MM.1S (cell line): ENCODE measurements at regions not wholly inside any gene's neighbourhood (a gene's known extent, or its start where the extent isn't known, plus 50 kb on each side); places are given as distances from the start of the nearest gene placed in this dataset.

ENCODE experiments used
- DNase-seq: peaks from one replicate; pipeline ENCODE4 v3.0.0-alpha.2; 2015
- H2AFZ ChIP-seq: fragments of 300-600 bp; sonication (generic); 2 replicates; pipeline ENCODE4 v1.6.0; 2016; ENCODE audit warnings: antibody characterized with exemption, low read length
- H3F3A ChIP-seq: fragments of 300-600 bp; sonication (generic); 2 replicates; pipeline ENCODE4 v1.6.1; 2016; ENCODE audit warnings: mild to moderate bottlenecking, antibody characterized with exemption, low read length, moderate library complexity, mixed read lengths; ENCODE audit not compliant: insufficient read depth
- H3K27ac ChIP-seq: fragments of 300-600 bp; sonication (generic); 2 replicates; pipeline ENCODE4 v1.5.1; 2016; ENCODE audit warnings: mild to moderate bottlenecking, low read length
- H3K27me3 ChIP-seq: fragments of 300-600 bp; sonication (generic); replicated peaks from 2 replicates; pipeline ENCODE4 v1.6.0; 2016; ENCODE audit warnings: low read length; ENCODE audit not compliant: insufficient read depth
- H3K36me3 ChIP-seq: fragments of 300-600 bp; sonication (generic); replicated peaks from 2 replicates; pipeline ENCODE4 v1.6.1; 2016; ENCODE audit warnings: mild to moderate bottlenecking, low read length, mixed read lengths; ENCODE audit not compliant: insufficient read depth
- H3K4me1 ChIP-seq: fragments of 300-600 bp; sonication (generic); 2 replicates; pipeline ENCODE4 v1.6.1; 2016; ENCODE audit warnings: low read length, mixed read lengths
- H3K4me2 ChIP-seq: fragments of 300-600 bp; sonication (generic); 2 replicates; pipeline ENCODE4 v1.6.0; 2016; ENCODE audit warnings: low read depth, low read length
- H3K4me3 ChIP-seq: fragments of 300-600 bp; sonication (generic); 2 replicates; pipeline ENCODE4 v1.5.1; 2016; ENCODE audit warnings: low read length, mixed read lengths
- H3K79me2 ChIP-seq: fragments of 300-600 bp; sonication (generic); 2 replicates; pipeline ENCODE4 v1.6.1; 2016; ENCODE audit warnings: mixed run types, low read length, mixed read lengths
- H3K9ac ChIP-seq: fragments of 300-600 bp; sonication (generic); 2 replicates; pipeline ENCODE4 v1.6.1; 2016; ENCODE audit warnings: low read length, mixed read lengths
- H3K9me2 ChIP-seq: fragments of 300-600 bp; sonication (generic); replicated peaks from 2 replicates; pipeline ENCODE4 v1.6.1; 2016; ENCODE audit warnings: mild to moderate bottlenecking, low read length, mixed read lengths; ENCODE audit not compliant: insufficient read depth
- H3K9me3 ChIP-seq: fragments of 300-600 bp; sonication (generic); replicated peaks from 2 replicates; pipeline ENCODE4 v1.6.1; 2016; ENCODE audit warnings: mild to moderate bottlenecking, low read length, mixed read lengths; ENCODE audit not compliant: insufficient read depth
- H4K20me1 ChIP-seq: fragments of 300-600 bp; sonication (generic); 2 replicates; pipeline ENCODE4 v1.6.1; 2016; ENCODE audit warnings: mild to moderate bottlenecking, low read length, moderate library complexity, mixed read lengths; ENCODE audit not compliant: insufficient read depth
- CTCF ChIP-seq: fragments of 300-600 bp; sonication (generic); IDR thresholded peaks from 2 replicates; pipeline ENCODE4 v1.5.1; 2016; ENCODE audit warnings: antibody characterized with exemption, low read length, mixed read lengths
- EZH2 ChIP-seq: fragments of 300-600 bp; sonication (generic); optimal IDR thresholded peaks from 2 replicates; pipeline ENCODE3; 2017; ENCODE audit warnings: low read depth, mild to moderate bottlenecking, antibody characterized with exemption, low read length, mixed read lengths
- EZH2phosphoT487 ChIP-seq: fragments of 300-600 bp; sonication (generic); IDR thresholded peaks from 2 replicates; pipeline ENCODE4 v1.6.1; 2018; ENCODE audit warnings: antibody characterized with exemption, low read length

DNA sequence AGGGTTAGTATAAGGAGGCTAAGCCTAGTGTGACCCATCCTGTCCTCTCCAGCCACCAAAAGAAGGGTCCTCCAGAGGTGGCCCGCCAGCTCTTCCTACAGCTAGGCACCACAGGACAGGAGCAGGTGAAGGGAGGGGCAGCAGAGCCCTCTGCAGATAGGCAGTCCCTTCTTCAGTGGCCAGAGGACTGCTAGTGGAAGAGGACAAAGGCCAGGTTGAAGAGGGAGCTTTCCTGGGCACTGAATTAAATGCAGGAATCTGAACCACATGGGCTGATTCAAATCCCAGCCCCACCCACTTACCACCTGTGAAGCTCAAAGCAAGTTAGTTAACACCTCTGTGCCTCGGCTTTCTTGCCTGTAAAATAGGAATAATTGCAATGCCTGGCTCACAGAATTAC is 409.5 kb downstream of the NXPE2 start:
- Histone ChIP-seq H3K9ac (no peak overlapping the region), H3K4me3 (no peak overlapping the region), H3K9me2 (no peaks in the 10 kb centered on the region), H4K20me1 (no peaks in the 10 kb centered on the region), H3K27ac (no peak overlapping the region), H3F3A (no peaks in the 10 kb centered on the region), H3K4me1 (no peaks in the 10 kb centered on the region), H3K79me2 (no peaks in the 10 kb centered on the region), H2AFZ (no peak overlapping the region), H3K36me3 (no peaks in the 10 kb centered on the region), H3K27me3 (no peaks in the 10 kb centered on the region), H3K9me3 (no peaks in the 10 kb centered on the region), H3K4me2 (no peak overlapping the region)
- no peak for TF ChIP-seq CTCF
- no peak for TF ChIP-seq EZH2phosphoT487
- TF ChIP-seq EZH2, result no peak
- DNase-seq, result no peak

DNA sequence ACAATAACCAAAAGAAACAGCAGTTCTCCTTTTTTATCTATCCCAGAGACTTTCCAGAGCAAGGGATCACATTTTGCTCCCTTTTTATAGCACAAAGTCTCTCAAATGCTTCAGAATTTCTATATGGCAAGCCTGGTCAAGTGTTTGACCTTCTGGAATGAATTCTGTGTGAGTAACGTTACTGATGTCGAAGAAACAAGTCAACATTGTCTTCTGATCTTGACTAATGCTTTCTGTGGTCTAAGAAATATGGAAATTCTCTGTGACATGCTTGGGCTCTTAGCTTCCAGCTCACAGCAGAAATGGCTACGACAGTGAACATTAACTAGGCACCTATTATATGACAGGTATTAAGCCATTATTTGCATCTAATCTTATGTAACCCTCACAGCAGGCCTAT is 411.7 kb downstream of the CADM1 start:
- no peak for DNase-seq
- H3K79me2 ChIP-seq, result no peaks in the 10 kb centered on the region
- no peaks in the 10 kb centered on the region for H3K9me2 ChIP-seq
- H3F3A ChIP-seq, result no peaks in the 10 kb centered on the region
- no peak overlapping the region for H3K4me2 ChIP-seq
- TF ChIP-seq EZH2phosphoT487 (no peak), EZH2 (no peak), CTCF (no peak)
- H3K27me3 ChIP-seq, result no peaks in the 10 kb centered on the region
- H3K4me1 ChIP-seq, result no peaks in the 10 kb centered on the region
- no peaks in the 10 kb centered on the region for H3K9me3 ChIP-seq
- no peaks in the 10 kb centered on the region for H3K36me3 ChIP-seq
- H4K20me1 ChIP-seq, result no peaks in the 10 kb centered on the region
- H3K4me3 ChIP-seq, result no peak overlapping the region
- no peak overlapping the region for H3K9ac ChIP-seq
- H3K27ac ChIP-seq, result no peak overlapping the region
- no peak overlapping the region for H2AFZ ChIP-seq

DNA sequence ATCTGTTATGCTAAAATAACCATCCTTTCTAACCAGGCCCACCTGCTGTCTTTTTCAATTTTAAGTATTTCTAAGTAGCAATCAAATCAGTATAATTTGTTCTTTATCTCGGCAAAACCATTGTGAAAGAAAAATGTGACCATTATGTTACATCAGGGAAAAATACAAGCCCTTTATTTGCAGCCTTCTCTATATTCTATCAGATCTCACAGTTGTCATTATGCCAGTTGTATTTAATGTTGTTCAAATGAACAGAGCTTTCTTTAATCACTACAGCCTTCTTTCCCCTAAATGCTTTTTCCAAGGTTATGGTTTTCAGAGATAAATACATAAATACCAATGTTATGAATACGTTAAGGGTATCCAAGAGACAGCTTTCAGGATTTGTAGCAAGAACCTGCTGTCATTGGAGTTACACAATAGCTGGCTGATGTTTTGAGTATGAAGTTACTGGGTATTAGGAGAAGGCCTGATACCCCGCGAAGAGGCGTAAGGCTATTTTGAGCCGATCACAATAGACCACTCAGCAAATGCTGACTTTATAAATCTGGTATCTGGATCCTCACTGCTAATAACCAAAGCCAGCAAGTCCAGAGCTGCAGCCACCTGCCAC is 406.3 kb downstream of the CADM1 start:
- H3K9ac ChIP-seq, result no peak overlapping the region
- H2AFZ ChIP-seq, result no peak overlapping the region
- no peak overlapping the region for H3K27ac ChIP-seq
- no peak overlapping the region for H3K4me2 ChIP-seq
- H3K4me1 ChIP-seq, result no peaks in the 10 kb centered on the region
- H3K9me2 ChIP-seq, result no peaks in the 10 kb centered on the region
- H3K27me3 ChIP-seq, result no peaks in the 10 kb centered on the region
- no peaks in the 10 kb centered on the region for H3K36me3 ChIP-seq
- H4K20me1 ChIP-seq, result no peaks in the 10 kb centered on the region
- no peak for DNase-seq
- no peak overlapping the region for H3K4me3 ChIP-seq
- TF ChIP-seq CTCF (no peak), EZH2 (no peak), EZH2phosphoT487 (no peak)
- H3K9me3 ChIP-seq, result no peaks in the 10 kb centered on the region
- H3F3A ChIP-seq, result no peaks in the 10 kb centered on the region
- H3K79me2 ChIP-seq, result no peaks in the 10 kb centered on the region
